NCI-H2196 treated with DMSO at 0.1 percent for 48 hours (cell line): ENCODE measurements at regions not wholly inside any gene's neighbourhood (a gene's known extent, or its start where the extent isn't known, plus 50 kb on each side); places are given as distances from the start of the nearest gene placed in this dataset.
"Not testable (repeated sequence)": the region's sequence is repeated elsewhere in the genome, so short reads cannot be mapped to it uniquely, and the experiment has no call there.

ENCODE experiments used
- DNase-seq: peaks from one replicate; lab custom pipeline; 2025; ENCODE audit not compliant: unreplicated experiment; lab: John Stamatoyannopoulos, UW

DNA sequence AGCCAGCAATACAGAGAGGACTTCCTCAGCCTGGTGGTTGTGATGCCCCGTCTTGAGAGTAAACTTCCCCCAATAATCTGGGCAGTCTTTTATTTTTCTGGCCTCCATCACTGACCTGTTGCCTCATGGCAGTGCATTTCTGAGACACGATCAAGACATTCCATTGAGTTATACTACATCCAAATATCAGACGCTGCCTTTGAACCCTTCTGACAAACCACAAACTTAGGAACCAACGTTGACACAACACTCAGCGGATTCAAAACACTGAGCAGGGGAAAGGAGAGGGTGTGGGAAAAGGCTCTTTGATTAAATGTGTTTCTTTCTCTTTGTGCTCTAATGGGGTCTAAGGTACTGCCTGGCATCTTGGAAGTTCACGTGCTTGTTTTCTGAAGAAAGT, 100.7 kb upstream of the TBX5 start:
- DNase-seq, result no peak

DNA sequence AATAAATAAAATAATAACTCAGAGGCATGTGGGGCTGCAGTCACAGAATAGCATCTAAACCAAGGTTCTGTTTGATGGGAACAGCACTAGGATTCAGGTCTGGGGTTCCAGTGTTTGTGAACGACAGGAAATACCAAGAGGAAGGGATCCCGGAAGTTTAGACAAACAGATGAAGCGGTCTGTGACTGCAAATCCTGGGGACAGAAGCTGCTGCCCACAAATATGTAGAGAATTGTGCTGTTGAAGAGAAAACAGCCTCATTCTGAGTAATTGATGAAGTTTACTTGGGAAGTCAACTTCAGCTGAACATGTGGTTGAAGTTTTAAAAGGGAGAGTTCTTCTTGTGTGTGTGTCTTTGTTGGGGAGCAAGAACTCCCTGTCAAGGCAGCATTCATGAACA, 98.4 kb upstream of the TBX5 start:
- DNase-seq, result no peak

DNA sequence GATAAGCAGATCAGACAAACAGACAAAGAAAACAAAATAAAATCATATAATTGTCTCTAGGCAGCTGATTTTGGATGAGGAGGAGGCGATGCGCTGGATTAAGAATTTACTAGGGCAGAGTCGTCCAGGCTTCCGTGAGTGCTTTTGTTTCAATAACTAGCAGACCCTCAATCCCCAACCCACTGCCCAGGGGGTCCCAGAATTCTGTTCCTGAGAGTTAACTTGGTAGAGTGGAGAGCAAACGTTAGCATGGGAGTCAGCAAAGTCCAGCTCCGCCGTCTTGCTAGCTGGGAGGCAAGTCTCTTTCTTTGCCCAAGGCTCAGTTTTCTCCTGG, 95.5 kb upstream of the TBX5 start:
- no peak for DNase-seq

DNA sequence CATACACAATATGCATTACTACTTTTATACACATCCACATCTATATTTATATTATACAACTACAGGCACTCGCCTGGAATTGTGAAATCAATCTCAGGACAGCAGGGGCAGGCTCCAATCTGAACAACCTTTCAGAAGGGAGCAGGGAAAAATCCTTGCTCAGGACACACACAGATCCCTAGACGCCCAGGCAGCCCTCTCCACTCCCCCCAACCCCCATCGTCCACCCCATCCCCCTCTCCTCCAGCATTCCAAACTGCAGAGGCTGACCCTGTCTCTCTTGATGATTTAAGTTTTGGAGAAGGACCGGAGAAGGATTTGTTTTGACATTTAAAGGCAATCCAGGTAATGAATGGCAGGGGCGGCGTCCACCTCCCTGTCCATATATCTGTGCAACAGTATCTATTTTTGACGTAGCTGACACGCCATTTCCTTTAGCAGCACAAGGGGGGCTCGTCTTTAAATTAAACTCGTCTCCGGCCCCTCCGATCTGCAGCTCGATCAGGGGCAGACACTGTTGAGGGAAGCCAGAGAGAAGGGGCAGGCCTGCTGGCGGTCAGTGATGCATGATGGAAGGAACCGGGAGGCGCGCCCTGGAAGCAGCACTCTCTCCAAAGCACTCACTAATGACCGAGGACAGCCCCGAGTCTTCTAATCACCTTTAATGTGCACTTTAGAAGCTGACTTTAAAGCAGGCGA, 95.0 kb upstream of the TBX5 start:
- no peak for DNase-seq

DNA sequence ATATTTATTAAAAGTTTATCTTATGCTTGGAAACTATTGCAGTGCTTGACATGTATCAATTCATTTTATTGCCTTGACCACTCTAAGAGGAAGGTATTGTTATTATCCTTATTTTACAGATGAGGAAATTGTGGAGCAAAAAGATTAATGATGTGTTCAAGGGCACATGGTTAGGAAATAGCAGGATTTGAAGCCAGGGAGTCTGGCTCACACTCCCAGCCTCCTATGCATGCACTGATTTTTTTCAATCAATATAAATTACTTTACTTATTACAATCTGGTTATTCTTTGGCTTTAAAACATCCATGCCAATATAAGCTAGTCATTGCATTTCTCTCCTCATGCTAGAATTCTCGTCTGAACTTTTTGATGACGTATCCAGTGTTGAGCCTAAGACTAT, 94.2 kb upstream of the TBX5 start:
- no peak for DNase-seq

DNA sequence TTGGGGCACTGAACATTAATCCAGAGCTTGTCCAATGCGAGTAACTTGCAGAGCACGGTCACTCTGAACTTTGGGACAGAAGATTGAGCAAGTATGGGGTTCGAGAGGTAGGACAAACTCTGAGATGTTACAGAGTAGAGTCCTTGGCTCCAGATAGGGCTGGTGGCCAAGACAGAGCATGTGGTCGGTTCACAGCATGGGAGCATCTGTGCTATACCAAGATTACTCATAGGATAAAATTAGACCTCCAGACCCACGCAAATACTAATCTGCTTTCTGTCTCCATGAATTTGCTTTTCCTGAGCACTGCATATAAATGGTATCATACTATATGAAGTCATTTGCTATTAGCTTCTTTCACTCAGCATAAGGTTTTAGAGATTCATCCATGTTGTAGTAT, 93.4 kb upstream of the TBX5 start:
- no peak for DNase-seq

DNA sequence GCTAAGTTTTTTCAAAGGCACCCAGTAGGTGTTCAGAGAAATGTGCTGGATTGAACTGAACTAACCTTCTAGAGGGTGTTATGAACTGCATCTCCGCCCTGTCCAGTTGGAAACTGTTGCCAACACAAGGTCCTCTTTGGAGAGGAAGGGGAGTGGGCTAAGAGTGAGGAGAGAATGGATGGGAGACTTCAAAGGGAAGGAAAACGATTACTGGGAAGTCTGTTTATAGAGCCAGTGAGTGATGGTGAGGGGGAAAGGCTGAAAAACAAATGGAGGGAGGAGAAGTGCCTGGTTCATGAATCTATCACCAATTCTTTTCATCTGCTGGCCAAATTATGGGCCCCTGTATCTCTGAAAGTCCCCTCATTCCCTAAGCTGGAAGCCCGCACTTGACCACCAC, 86.0 kb upstream of the TBX5 start:
- DNase-seq, result no peak

DNA sequence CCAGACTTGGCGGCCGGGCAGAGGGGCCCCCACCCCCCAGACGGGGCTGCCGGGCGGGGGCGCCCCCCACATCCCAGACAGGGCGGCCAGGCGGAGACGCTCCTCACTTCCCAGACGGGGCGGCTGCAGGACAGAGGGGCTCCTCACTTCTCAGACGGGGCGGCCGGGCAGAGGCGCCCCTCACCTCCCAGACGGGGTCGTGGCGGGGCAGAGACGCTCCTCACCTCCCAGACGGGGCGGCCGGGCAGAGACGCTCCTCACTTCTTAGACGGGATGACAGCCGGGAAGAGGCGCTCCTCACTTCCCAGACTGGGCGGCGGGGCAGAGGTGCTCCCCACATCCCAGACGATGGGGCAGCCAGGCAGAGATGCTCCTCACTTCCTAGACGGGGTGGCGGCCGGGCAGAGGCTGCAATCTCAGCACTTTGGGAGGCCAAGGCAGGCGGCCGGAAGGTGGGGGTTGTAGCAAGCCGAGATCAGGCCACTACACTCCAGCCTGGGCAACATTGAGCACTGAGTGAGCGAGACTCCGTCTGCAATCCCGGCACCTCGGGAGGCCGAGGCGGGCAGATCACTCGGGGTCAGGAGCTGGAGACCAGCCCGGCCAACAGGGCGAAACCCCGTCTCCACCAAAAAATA, 79.0 kb upstream of the TBX5 start:
- not testable (repeated sequence) for DNase-seq

DNA sequence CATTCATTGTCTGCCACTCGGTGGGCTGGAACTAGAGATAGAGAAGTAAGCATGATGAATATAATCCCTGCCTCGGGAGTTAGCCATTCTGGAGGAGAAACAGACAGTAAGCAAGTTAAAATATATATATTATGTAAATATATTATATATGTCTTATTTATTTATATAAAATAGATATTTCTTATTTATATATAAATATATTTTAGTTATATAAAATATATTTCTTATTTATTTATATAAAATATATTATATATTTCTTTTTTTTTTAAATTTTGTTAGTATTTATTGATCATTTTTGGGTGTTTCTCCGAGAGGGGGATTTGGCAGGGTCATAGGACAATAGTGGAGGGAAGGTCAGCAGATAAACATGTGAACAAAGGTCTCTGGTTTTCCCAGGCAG, 78.1 kb upstream of the TBX5 start:
- DNase-seq, result no peak

DNA sequence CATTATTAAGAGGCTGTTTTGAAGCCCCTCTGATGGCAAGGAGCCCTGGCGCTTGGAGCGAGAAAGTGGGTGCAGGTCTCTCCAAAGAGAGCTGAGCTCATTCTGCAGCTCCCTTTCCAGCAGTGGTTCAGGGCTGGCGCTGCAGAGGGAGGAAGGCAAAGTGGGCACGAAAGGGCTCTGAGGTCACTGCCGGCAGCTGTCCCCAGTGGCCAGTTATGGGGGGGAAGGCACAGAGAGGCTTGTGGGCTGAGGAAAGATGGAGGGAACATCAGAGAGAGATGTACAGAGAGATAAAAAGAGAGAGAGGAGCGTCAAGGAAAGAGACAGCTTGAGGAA, 75.2 kb upstream of the TBX5 start:
- DNase-seq, result no peak

DNA sequence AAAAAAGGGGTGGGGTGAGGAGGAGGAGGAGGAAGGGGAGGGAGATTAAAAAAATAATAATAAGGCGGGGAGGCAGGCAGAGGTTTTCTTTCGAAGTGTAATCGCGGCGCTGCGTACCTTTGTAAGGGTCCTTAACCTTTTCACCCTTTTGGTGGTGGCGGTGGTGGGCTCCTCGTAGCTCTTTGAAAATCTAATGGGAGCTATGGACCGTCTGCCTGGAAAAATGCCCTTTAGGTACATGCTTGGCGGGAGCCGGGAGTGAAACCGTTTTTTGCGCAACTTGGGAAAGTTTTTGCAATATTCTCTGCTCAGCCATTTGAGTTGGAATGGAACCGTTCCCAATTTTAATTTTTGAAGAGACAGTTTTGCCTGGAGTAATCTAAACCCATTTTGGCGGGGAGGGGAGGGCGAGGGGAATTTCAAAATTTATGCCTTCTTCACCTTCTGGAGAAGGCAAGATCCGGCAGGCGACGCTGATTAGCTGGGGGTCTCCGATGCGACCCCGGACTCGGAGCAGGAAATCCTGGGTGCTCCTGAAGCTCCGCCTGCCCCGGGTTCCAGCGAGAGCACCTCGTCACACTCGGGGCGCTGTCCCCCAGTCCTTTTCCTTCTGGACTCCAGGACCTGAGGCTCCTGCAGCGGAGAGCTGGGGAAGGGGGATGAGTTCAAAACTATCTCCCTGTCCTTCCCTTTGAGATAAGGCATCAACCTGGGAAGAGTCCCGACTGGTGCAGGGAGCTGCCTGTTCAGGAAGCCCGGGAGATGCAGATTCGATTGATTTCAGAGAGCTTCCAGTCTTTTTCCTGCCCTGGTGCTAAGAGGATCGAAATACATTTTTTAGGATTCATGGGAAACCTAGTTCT, 74.6 kb upstream of the TBX5 start:
- no peak for DNase-seq

DNA sequence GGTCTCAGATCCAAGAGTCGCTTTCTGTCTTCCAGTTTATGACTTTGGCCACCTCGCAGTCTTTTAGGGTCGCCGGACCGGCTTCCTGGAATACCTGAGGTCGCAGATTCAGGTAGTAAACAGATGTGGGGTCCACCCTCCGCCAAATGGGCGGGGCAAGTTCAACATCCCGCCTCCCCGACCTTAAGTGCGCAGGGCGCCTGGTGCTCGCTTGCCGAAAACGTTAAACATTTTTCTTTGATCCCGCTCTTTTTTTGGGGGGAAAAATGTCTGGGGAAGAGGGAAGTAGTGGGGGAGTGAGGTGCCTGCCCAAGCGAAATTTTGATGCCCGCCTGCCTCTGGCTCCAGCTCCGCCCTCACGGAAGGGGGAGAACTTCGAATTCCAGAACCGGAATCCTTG, 73.9 kb upstream of the TBX5 start:
- no peak for DNase-seq

DNA sequence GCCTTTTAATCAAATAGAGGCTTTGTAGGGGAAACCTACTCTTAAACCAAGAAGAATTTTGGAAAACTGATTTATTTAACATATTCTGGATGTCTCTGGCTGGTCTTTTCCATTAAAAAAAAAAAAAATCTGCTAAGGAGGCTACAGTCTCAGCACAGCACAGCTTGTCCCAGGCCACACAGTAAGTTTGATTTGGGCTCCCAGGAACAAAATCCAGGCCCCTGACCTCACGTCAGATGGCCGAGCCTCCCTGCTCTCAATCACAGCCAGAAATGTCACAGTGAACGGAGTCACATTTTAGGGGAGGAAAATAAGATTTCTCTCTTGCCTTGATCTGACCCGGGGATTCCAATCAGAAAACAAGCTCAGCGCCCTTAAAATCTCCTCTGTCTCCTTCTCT, 72.9 kb upstream of the TBX5 start:
- DNase-seq, result no peak

DNA sequence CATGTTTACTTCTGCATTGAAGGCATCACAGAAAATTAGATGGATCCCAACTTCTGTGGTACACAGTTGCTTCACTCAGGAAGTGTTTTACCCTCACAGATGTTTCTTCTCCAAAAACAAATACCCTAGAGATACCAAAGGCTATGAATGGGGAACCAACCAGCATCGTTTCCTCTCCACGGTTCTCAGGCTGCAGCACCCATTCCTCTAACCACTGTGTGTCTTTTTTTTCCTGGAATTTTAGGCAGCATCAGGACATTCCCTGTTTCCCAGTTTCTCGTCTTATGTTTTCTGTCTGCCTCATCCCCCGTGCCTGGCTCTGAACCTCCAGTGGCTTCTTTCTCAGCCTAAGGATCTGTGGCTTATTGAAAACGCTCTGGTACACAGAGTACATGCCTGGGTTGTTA, 72.0 kb upstream of the TBX5 start:
- no peak for DNase-seq

DNA sequence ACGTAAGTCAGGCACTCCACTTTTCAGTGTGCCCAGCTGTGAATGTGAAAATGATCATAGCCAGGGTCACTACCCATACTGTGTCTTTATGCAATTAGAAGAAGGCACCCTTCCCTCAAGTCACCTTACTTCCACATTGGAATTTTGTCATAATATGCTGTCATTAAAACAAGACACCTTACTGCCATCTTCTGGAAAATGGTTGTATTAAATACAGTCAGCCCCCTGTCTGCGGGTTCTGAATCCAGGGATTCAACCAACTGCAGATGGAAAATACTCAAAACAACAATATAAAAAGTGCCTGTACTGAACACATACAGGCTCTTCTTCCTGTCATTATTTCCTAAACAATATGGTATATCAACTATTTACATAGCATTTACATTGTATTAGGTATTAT, 70.2 kb upstream of the TBX5 start:
- DNase-seq, result no peak

DNA sequence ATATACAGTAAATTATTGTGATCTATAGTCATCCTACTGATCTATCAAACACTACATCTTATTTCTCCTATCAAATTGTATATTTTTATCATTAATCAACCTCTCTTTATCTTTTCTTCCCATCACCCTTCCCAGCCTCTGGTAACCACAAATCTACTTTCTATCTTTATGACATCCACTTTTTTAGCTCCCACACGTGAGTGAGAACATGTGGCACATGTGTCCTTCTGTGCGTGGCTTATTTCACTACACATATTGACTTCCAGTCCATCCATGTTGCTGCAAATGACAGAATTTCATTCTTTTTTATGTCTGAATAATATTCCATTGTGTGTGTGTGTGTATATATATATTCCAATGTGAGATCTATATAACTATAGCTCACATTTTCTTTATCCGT, 67.8 kb upstream of the TBX5 start:
- no peak for DNase-seq

DNA sequence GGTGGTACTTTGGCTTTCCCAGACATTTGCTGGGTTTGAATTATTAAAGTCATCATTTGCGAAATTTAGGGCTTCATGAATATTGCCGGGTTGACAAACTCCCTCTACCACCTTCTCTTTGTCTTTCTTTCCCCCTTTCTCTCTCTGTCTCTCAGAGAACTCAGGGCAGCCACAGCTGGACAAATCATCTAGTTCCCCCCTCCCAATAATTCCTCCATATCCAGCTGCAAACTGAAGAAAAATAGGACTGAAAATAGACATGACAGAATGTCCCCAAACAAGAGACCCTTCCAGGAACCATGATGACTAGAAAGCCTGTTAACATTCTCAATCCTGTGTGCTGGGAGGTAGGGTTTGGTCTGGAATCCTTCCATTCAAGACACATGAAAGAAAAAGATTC, 67.1 kb upstream of the TBX5 start:
- DNase-seq, result no peak

DNA sequence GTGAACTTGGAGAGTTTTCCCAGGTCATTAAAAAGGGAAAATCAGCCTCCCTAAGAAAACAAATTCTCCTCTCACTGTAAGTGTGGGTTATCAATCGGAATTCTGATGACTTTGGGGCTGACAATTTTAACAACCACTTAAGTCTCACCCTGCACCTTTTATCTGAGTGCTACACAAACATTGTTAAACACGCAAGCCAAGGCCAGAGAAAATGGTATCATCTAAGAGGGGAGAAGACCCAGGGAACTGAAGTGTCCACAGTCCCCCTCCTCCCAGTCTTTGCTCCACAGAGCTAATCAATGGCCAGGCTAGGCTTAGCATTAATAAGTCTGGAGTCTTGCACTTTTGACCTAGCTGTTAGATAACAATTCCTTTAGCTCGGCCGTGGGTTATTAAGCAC, 51.7 kb upstream of the TBX5 start:
- DNase-seq, result no peak
